Gastroesophageal sphincter (tissue), 4 donors: ENCODE measurements at regions not wholly inside any gene's neighbourhood (a gene's known extent, or its start where the extent isn't known, plus 50 kb on each side); places are given as distances from the start of the nearest gene placed in this dataset.
"Not testable (repeated sequence)": the region's sequence is repeated elsewhere in the genome, so short reads cannot be mapped to it uniquely, and the experiment has no call there.

Experiments
- ATAC-seq: fragments of 150-250 bp; one replicate; pipeline ENCODE4 v1.9.1; 2016; ENCODE audit warnings: mild to moderate bottlenecking, moderate library complexity
- H3K27ac ChIP-seq, 4 donors: fragments of 200-600 bp; sonication (generic) in 3 of 4; 1 replicate in 3 of 4; 2 replicates in 1 of 4; pipeline ENCODE4 v1.5.1; 2016 to 2019
- H3K27me3 ChIP-seq: fragments of 200-600 bp; sonication (generic); one replicate; pipeline ENCODE4 v1.5.1; 2019
- H3K36me3 ChIP-seq, 2 donors: fragments of 200-600 bp; sonication (generic); one replicate each; pipeline ENCODE4 v1.5.1; 2019; ENCODE audit warnings: control low read depth in 1 of 2
- H3K4me1 ChIP-seq, 3 donors: fragments of 200-600 bp; sonication (generic); 1 replicate in 2 of 3; 2 replicates in 1 of 3; pipeline ENCODE4 v1.5.1; 2016 to 2019; ENCODE audit warnings: control low read depth in 2 of 3
- H3K4me3 ChIP-seq, 2 donors: fragments of 200-600 bp; sonication (generic); one replicate each; pipeline ENCODE4 v1.5.1; 2019; ENCODE audit warnings: mild to moderate bottlenecking in 1 of 2, moderate library complexity in 1 of 2
- H3K9me3 ChIP-seq, 3 donors: fragments of 200-600 bp; sonication (generic); one replicate each; pipeline ENCODE4 v1.5.1; 2017 to 2019; ENCODE audit warnings: control low read depth in 2 of 3
- EP300 ChIP-seq: sonication (generic); formaldehyde crosslinking; IDR thresholded peaks from one replicate; pipeline ENCODE4 v1.6.1; 2017; ENCODE audit warnings: antibody characterized with exemption, mild to moderate bottlenecking
- POLR2A ChIP-seq, 2 donors: fragments of 450-650 bp; IDR thresholded peaks; one replicate each; pipeline ENCODE4 v1.6.1; 2017; ENCODE audit warnings: antibody characterized with exemption in 2 of 2, mild to moderate bottlenecking in 2 of 2, moderate library complexity in 1 of 2
- POLR2AphosphoS5 ChIP-seq: sonication (generic); formaldehyde crosslinking; IDR thresholded peaks from one replicate; pipeline ENCODE4 v1.6.1; 2017; ENCODE audit warnings: antibody characterized with exemption
- WGBS, 2 donors: methylation state at CpG; one replicate each; pipeline ENCODE4 v1.1.5; 2018; ENCODE audit warnings: low coverage in 1 of 2; 5-methylcytosine and 5-hydroxymethylcytosine counted together
- TF ChIP-seq, protein P1 (sequence below), 4 experiments: fragments of 200-600 bp in 2 of 4; fragments of 450-650 bp in 2 of 4; sonication (generic) in 1 of 4; IDR thresholded peaks; one replicate each; pipeline ENCODE4 v1.5.1; 2017 to 2019; ENCODE audit warnings: antibody characterized with exemption in 4 of 4, mild to moderate bottlenecking in 2 of 4, moderate library complexity in 2 of 4

DNA sequence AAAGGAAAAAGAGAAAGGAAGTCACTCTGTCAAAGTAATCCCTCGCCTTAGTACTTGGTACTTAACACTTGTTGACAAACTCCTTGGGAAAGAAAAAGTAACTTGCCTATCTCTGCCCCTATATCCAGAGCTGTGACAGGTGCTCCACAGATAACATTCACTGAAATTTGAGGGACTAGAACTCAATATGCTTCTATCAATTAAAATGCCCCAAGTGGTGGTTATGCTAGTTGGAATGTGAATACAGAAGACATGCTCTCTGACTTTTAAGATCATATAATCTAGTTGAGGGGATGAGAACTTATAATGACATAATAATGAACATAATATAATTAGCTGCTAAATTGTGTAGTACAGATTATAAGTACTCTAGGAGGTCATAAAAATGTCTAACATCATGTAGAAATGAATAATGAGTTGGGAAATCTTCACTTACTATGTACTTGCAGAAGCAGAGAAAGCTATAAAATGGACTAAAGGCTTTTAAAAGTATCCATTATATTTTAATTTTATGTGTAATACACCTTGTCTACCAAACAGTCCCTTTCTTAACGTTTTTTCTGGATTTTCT is 153.1 kb upstream of the CCDC54 start:
- Histone ChIP-seq H3K4me3 (no peak overlapping the region), H3K27ac (no peak overlapping the region), H3K36me3 (no peaks in the 10 kb centered on the region), H3K27me3 (no peaks in the 10 kb centered on the region), H3K4me1 (no peaks in the 10 kb centered on the region), H3K9me3 (no peaks in the 10 kb centered on the region)
- 36 to 62% methylated on average over 1 to 2 of the region's 2 CpGs for WGBS, 2 donors
- TF ChIP-seq POLR2AphosphoS5 = no peak
- TF ChIP-seq, protein P1, sequence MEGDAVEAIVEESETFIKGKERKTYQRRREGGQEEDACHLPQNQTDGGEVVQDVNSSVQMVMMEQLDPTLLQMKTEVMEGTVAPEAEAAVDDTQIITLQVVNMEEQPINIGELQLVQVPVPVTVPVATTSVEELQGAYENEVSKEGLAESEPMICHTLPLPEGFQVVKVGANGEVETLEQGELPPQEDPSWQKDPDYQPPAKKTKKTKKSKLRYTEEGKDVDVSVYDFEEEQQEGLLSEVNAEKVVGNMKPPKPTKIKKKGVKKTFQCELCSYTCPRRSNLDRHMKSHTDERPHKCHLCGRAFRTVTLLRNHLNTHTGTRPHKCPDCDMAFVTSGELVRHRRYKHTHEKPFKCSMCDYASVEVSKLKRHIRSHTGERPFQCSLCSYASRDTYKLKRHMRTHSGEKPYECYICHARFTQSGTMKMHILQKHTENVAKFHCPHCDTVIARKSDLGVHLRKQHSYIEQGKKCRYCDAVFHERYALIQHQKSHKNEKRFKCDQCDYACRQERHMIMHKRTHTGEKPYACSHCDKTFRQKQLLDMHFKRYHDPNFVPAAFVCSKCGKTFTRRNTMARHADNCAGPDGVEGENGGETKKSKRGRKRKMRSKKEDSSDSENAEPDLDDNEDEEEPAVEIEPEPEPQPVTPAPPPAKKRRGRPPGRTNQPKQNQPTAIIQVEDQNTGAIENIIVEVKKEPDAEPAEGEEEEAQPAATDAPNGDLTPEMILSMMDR (IDR thresholded peaks at IDR 0.05) = no peak
- no peak for TF ChIP-seq EP300
- TF ChIP-seq POLR2A (IDR thresholded peaks at IDR 0.05) = no peak
- ATAC-seq = no peak

DNA sequence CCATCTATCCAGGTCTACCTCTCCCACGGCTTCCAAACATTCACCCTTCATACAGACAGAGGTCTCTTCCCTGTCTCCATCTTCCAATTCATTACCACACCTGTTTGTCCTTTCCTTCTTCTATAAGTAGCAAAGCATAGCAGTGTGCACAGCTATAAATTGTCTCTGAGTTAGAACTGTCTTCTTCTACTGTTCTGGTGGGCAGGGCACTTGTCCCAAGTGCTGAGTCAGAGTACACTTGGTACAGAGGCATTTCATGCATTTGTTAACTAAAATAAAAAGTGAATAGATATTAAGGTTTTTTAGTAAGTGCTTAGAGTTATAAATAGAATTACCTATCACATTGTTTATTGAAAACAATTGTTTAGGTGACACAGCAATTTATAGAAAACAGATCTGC is 150.1 kb upstream of the CCDC54 start:
- Histone ChIP-seq H3K4me1 (no peaks in the 10 kb centered on the region), H3K9me3 (no peaks in the 10 kb centered on the region), H3K4me3 (no peak overlapping the region), H3K27ac (no peak overlapping the region), H3K36me3 (no peaks in the 10 kb centered on the region), H3K27me3 (no peaks in the 10 kb centered on the region)
- WGBS, 2 donors = 92 to 100% methylated on average over 1 of the region's 1 CpG
- ATAC-seq = no peak
- no peak for TF ChIP-seq POLR2A (IDR thresholded peaks at IDR 0.05)
- TF ChIP-seq POLR2AphosphoS5 = no peak
- TF ChIP-seq EP300 = no peak
- TF ChIP-seq, protein P1 (IDR thresholded peaks at IDR 0.05) = no peak

DNA sequence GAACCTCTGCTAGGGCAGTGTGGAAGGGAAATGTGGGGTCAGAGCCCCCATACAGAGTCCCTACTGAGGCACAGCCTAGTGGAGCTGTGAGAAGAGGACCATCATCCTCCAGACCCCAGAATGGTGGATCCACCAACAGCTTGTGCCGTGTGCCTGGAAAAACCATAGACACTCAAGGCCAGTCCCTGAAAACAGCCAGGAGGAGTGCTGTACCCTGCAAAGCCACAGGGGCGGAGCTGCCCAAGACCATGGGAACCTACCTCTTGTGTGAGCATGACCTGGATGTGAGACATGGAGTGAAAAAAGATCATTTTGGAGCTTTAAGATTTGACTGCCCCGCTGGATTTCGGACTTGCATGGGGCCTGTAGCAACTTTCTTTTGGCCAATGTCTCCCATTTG is 143.4 kb upstream of the CCDC54 start:
- peaks cover 0 to 18% (median 3%) of the 10 kb centered on the region in 3 donors for H3K4me1 ChIP-seq
- H3K9me3 ChIP-seq, H3K27ac ChIP-seq, H3K36me3 ChIP-seq, H3K4me3 ChIP-seq, ATAC-seq, H3K27me3 ChIP-seq: not testable (repeated sequence)
- 90 to 100% methylated on average over 2 of the region's 4 CpGs for WGBS, 2 donors

DNA sequence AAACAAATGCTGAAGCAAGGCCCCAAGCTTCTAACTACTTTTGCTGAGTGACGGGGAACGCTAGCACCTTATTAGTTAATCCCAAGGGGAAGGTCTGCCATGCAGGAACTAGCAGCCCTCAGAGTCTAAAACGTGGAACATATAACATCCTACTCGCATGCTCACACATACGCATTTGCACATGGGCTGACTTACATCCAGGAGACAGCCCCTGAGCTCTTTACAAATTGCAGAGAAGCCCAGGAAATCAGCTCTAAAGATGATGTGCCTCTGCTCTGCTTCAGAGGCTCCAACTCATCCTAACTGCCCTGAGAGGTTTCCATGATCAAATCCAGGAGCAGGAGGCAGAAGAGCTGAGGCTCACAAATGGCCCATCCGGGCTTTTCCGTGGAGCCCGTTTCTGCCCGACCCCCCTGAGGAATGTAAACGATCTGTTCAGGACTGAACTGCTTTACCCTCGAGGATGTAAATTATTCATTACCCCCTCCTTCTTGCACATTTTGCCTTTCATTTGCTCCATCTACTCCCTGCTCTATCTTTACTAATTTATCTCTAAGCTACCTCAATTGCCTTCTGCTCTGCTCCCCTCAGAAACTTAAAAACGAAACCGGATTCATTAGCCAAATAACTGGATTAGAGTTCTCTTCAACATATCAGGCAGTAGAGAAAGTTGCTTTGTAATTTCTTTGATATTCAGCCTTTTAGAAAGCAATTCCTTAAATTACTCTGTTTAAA is 141.9 kb upstream of the CCDC54 start:
- H3K36me3 ChIP-seq = no peaks in the 10 kb centered on the region
- H3K4me3 ChIP-seq = peak overlapping the region; percentile 51 to 95
- TF ChIP-seq, protein P1 (IDR thresholded peaks at IDR 0.05) = no peak
- TF ChIP-seq POLR2AphosphoS5 = no peak
- no peak for TF ChIP-seq EP300
- TF ChIP-seq POLR2A (IDR thresholded peaks at IDR 0.05) = no peak
- WGBS, 2 donors = 7 to 33% methylated on average over 4 to 8 of the region's 13 CpGs
- peaks cover 0 to 25% (median 3%) of the 10 kb centered on the region in 3 donors for H3K4me1 ChIP-seq
- H3K9me3 ChIP-seq = no peaks in the 10 kb centered on the region
- H3K27ac ChIP-seq = peak overlapping the region; percentile 52 to 79 (median 64)
- peak; percentile 13 for ATAC-seq
- no peaks in the 10 kb centered on the region for H3K27me3 ChIP-seq

DNA sequence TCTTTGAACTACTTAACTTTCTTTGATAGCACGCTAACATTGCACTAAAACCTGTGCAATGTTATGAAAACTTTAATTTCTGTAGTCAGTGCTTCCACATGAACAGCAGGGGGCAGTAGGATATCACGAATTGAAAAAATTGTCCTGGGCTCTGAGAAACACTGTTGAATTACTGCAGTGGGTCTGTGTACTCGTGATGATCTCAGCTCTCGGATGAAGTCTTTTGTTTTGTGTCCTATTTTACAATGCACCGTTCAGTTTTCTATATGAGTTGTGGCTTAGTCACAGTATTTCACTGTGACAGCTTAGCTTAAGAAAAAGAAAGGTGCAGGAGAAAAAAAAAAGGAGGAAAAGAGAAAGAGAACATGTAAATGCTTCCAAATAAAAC is 141.3 kb upstream of the CCDC54 start:
- peak overlapping the region; percentile 52 to 79 (median 64) for H3K27ac ChIP-seq
- ATAC-seq = peak; percentile 77
- WGBS, 2 donors = 0% methylated on average over 4 to 5 of the region's 5 CpGs
- H3K4me1 ChIP-seq = peaks cover 0 to 26% (median 3%) of the 10 kb centered on the region in 3 donors
- no peaks in the 10 kb centered on the region for H3K9me3 ChIP-seq
- H3K27me3 ChIP-seq = no peaks in the 10 kb centered on the region
- TF ChIP-seq EP300 = no peak
- TF ChIP-seq, protein P1 (IDR thresholded peaks at IDR 0.05) = peak; percentile 87 to 96 (median 90)
- H3K36me3 ChIP-seq = no peaks in the 10 kb centered on the region
- peak overlapping the region; percentile 51 to 95 for H3K4me3 ChIP-seq
